Hepatic stellate cell (primary cell): ENCODE measurements at regions not wholly inside any gene's neighbourhood (a gene's known extent, or its start where the extent isn't known, plus 50 kb on each side); places are given as distances from the start of the nearest gene placed in this dataset.

ENCODE experiments used
- DNase-seq: peaks from one replicate; pipeline ENCODE4 v3.0.0; 2011; ENCODE audit warnings: low spot score

DNA sequence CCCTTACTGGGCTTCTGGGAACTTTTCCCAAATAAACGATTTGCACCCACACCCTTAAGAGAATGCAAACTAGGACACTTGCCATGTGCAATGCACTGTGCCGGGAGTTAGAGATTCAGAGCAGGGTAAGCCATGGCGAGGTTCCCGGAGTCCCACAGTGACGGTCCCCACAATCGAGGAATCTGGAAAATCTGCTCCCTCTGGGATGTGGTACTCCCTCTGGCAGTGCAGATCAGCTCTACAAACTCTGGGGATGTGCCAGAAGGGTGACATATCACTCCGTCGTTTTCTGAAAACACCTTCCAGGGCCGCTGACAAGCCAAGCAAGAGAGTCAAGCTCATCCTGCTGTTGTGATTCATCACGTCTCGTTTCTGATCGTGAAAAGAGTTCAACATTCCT, 537.5 kb downstream of the BCOR start:
- no peak for DNase-seq

- no peak for DNase-seq
These were observed 534.6 kb downstream of the BCOR start for GRCh38 chrX:39563178-39563577.

DNA sequence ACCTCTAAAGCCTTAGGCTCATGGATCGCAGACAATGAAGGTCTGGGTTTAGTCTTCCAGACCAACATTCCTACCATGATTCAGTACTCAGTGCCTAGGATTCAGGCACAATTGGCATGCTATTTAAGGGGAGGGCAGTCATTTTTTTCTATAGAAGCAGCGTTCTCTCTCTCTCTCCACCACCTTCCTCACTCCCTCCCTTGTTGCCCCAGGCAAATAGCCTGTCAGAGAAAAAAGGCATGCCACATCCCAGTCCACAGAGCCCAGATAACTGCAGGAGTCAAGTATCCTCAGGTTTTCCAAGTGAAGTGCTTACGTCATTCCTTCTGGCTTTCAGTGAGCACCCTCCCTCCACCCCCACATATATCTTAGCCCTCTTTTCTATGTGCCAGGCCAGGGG, 533.0 kb downstream of the BCOR start:
- no peak for DNase-seq

DNA sequence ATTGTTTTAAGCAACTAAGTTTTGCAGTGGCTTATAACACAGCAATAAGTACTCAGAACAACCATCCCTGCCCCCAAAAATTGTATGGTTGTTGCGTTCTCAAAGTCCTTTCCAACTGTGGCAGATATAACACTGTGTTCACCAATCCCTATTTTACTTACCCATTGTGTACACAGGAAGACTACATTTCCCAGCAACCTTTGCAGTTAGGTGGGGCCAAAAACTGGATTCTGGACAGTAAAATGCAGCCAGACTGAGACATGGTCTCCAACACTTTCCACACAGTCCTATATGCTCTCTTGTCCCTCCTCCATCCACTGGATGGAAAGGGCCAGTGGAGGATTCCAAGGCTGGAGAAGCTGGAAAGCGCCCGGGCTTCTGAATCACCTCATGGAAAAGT, 523.6 kb downstream of the BCOR start:
- DNase-seq: no peak

GRCh38 chrX:39576041-39576872, 521.5 kb downstream of the BCOR start:
- DNase-seq: no peak

DNA sequence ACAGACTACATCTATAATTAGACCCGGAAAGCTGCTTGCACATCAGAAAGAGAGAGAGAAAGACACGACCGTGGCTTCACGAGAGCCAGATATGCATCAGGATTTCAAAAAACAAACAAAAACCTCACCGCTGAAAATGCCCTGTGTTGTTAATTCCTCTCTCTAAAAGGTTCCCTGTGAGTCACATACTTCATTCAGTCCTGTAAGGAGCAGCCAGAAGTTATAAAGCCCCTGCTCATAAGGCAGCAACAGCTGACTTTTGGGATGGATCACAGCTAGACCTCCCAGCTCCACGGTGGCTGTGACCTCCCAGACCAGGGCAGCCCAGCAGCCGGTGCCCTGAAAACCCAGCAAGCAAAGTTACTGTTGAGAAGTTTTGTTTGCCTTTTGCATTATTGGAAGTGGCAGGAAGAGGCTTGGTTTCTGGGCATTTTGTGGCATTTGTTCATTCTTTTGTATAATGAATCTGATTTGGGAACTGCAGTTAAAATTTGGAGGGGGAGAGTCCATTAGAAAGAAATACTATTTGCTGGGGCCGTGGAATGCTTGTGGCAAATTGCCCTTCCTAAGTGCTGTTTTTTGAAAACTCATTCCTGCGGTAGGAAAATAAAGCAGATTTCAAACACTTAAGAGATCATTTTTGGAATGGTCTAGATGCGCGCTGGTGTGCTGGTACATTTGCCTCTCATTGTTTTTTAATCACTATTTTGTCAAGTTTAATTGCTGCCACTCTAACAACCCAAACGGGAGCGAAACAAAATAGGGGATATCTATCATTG, 520.4 kb downstream of the BCOR start:
- no peak for DNase-seq

GRCh38 chrX:39577985-39578869, 519.5 kb downstream of the BCOR start:
- no peak for DNase-seq

- DNase-seq: no peak
These were observed 517.7 kb downstream of the BCOR start for GRCh38 chrX:39580043-39580442.

GRCh38 chrX:39581411-39581810, 516.3 kb downstream of the BCOR start:
- no peak for DNase-seq

- DNase-seq: no peak
These were observed 515.7 kb downstream of the BCOR start for GRCh38 chrX:39582091-39582490.

- no peak for DNase-seq
These were observed 514.8 kb downstream of the BCOR start for GRCh38 chrX:39582976-39583375.

GRCh38 chrX:39585808-39586207, 511.9 kb downstream of the BCOR start:
- DNase-seq: no peak

DNA sequence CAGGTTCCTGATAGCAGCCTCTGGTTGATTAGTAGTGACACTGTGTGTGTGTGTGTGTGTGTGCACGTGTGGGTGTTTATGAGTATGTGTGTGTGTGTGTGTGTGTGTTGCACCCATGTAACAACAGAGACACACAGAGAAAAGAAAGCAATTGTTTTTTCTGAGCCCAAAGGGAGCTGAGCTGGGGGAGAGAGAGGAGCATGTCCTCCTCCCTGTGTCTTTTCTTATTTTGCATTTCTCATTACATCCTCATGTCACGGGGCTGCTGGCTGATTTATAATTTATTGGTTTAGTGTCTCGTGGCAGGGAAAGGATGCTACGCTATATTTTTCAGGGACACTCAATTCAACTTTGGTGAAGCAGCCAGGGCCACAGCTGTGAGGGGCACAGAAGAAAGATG, 511.4 kb downstream of the BCOR start:
- DNase-seq: no peak

- DNase-seq: no peak
These were observed 506.7 kb downstream of the BCOR start for GRCh38 chrX:39591099-39591498.

- no peak for DNase-seq
These were observed 505.0 kb downstream of the BCOR start for GRCh38 chrX:39592776-39593175.

DNA sequence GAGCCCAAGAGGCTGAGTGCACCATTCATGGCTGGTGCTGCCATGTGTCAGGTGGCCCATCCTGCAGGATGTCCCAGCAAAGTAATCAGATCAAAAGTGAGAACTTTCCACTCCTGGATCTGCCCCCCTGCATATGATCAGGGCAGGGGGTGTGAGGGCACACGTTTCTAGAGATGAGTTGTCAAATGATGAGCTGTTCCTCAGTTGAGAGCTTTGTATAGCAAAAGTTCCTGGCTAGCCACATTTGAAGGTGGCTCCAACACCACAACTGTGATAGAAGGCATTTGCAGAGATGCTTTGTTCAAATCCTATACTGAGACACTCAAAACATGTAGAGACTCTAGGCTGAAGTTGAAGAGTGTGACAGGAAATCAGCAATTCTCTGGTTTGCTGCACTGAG, 501.8 kb downstream of the BCOR start:
- no peak for DNase-seq

- no peak for DNase-seq
These were observed 501.3 kb downstream of the BCOR start for GRCh38 chrX:39596437-39596836.

- DNase-seq: no peak
These were observed 498.4 kb downstream of the BCOR start for GRCh38 chrX:39599339-39599738.

DNA sequence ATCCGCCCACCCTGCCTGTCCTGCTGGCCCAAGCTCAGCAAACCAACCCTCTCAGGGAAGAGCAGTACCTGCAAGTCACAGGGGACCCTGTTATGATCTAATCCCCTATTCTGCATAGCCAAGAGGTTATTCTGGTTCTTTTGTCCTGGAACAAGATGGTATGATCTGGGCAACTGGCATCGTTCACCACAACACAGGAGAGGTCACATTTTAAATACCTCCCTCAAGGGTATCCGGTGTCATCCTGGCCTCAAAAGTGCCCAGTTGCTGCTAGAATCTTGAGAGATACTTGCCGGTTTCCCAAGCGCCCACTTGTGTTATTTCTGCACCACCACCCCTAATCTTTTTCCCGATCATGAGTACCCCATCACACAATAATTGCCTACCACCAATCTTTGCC, 497.5 kb downstream of the BCOR start:
- DNase-seq: no peak

DNA sequence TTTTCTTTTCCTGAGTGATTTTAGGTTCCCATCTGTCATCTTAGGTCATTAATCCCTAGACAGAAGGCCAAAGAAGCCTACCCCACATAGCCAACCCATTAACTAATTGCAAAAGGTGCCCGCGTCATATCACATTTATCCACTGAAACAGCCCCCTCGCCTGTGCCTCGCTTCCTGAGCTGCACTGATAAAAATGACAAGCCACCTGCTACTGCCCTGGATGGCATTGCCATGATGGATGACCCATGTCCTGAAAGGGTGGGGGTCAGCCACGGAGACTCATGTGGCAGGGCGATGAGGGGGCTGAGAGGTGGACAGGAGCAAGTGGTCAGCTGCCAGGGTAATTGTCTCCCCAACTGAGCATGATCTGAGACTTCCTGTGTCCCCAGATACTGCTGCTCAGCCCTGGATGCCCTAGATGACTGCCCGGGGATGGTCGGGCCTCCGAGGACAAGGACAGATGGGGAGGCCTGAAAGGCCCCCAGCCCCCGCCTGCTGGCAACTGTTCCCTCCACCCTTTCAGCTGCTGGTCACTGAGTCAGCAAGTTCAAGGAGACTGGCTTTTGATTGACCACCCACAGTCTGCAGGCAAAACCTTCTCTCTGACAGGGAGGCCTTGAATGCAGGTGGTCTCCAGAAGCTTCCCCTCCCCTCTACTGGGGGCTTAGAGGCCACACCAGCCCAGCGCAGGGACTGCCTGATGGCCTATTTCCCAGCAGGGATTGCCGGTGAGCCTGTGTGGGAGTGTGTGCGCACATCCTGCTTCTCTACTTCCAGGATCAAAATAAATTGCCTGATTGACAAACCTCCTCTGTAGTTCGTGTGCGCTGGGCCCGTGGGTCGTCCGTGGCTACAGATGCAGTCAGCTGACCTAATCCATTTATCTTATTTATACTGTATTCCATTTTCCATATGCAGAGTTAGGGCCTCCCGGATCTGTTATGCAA, 496.3 kb downstream of the BCOR start:
- no peak for DNase-seq

- DNase-seq: no peak
These were observed 495.6 kb downstream of the BCOR start for GRCh38 chrX:39602195-39602594.
